HG03159 (cell line): ENCODE measurements at regions not wholly inside any gene's neighbourhood (a gene's known extent, or its start where the extent isn't known, plus 50 kb on each side); places are given as distances from the start of the nearest gene placed in this dataset.

ENCODE experiments used
- ATAC-seq: cut with Tn5 transposase; IDR thresholded peaks from one replicate; pipeline ENCODE4 v1.9.1; 2021; ENCODE audit warnings: mild to moderate bottlenecking, moderate library complexity; ENCODE audit not compliant: unreplicated experiment

DNA sequence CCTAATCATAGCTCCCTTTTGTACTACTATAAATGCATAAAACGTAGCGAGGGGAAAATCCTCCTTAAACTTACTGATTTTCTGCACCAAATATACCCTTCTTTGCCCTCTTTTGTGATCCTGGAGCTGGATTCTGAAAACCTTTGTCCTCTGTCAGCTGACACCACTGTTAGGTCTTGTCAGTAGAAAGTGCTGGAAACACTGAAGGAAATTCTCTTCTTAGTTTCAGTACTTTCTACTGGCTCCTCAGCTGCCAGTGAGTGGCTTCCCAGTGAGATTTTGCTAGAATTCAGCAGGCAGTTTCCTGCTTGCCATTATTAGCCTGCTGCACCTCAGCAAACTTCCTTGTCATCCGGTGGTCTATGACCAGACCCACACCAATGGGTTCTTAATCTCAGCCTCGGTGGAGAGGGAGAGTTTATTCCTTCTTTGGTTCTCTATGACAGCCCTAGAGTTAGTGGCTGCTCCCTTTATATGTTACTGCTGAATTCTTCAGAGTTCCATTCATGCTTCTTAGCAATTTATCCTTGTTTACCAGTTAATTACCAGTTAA lies 476.2 kb downstream of the FSCB start:
- no peak for ATAC-seq

GRCh38 chr14:44029933-44030332 lies 477.1 kb downstream of the FSCB start:
- ATAC-seq: no peak

DNA sequence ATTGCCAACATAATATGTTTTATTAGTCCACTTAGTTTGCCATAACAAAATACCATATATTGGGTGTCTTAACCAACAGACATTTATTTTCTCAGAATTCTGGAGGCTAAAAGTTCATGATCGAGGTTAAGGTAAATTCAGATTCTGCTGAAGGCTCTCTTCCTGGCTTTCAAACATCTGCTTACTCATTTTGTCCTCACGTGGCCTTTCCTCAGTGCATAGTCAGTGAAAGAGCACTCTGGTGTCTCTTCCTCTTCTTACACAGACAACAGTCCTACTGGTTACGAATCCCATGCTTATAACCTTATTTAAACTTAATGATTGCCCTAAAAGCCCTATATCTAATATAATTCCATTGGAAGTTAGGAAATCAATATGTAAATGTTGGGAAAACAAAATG lies 479.7 kb downstream of the FSCB start:
- no peak for ATAC-seq

- no peak for ATAC-seq
Measured at GRCh38 chr14:44010595-44010994, 496.5 kb downstream of the FSCB start.

GRCh38 chr14:44010071-44010470 lies 497.0 kb downstream of the FSCB start:
- no peak for ATAC-seq

- ATAC-seq: no peak
Measured at GRCh38 chr14:44009642-44010041, 497.4 kb downstream of the FSCB start.

DNA sequence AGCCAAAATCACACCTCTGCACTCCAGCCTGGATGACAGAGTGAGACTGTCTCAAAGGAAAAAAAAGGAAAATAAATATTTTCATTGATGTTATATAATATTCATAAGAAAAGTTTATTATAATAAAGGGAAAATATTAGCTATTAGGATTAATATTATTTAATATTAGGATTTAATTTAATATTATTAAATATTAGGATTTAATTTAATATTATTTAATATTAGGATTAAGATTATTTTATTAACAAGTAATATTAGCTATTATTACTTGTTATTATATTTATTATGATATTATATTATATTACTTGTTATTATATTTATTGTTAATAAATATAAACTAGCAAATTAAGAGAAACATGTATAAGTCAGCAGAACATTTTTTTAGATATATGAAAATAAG lies 518.1 kb downstream of the FSCB start:
- no peak for ATAC-seq

DNA sequence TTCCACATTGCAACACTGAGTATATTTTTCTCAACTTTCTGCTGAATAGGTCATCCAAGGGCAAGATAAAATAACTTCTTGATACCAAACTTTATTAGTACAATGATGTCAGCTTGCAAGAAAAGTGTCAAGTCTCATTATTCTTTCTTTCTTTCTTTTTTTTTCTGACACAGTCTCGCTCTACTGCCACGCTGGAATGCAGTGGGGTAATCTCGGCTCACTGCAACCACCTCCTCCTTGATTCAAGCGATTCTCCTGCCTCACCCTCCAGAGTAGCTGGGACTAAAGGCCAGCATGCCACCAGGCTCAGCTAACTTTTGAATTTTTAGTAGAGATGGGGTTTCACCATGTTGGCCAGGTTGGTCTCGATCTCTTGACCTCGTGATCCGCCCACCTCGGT lies 523.4 kb downstream of the FSCB start:
- ATAC-seq: no peak

DNA sequence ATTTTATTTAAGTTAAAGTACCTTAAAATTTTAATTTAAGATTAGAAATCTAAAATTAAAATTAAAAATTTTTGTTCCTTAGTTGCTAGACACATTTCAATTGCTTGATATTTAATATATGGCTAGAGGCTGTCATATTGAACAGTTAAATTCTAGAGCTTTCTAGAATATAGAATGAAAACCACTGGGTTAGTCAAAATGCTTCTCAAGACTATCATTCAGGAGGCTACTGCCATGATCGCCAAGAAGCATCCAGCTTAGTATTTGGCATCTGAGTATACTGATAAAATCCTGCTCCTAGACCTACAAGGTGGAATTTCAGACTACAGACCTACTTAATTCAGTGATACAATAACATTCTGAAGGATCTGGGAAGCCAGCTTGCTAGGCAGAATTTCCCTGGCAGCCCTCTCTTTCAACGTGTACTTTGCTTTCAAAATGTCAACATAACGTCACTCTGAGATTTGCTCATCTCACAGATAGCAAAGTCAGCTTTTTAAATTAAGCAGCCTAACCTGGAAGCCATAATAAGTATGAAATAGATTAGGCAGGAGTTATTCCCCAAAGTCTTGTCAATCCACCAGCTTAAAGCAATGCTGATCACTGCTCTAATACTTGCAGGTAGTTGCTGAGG lies 525.8 kb downstream of the FSCB start:
- ATAC-seq: no peak

DNA sequence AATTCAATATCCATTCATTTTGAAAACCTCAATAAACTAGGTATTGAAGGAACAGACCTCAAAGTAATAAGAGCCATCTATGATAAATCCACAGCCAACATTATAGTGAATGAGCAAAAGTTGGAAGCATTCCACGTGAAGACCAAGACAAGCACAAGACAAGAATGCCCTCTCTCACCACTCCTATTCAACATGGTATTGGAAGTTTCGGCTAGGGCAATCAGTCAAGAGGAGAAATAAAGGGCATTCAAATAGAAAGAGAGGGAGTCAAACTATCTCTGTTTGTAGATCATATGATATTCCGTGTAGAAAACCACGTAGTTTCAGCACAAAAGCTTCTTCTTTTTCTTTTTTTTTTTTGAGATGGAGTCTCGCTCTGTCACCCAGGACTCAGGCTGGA lies 550.3 kb downstream of the FSCB start:
- no peak for ATAC-seq

- no peak for ATAC-seq
Measured at GRCh38 chr14:43949400-43949799, 557.7 kb downstream of the FSCB start.

DNA sequence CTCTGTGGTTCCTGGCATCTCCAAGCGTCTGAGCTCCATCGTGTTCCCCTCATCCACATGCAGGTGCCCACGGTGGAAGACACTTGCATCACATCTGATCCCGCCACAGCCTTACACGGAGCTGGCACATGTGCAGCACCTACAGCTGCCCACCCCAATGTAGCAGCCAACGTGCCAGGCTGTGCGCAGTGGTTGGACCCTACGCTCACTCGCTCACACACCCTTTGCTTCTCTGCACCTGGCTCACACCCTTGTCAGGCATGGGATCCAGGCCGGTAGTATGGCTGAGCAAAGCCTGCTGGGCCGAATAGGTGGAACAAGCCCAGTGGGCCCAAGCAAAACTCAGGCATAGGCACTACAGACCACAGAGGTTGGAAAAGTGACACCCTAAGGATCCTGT lies 567.2 kb downstream of the FSCB start:
- ATAC-seq: no peak

DNA sequence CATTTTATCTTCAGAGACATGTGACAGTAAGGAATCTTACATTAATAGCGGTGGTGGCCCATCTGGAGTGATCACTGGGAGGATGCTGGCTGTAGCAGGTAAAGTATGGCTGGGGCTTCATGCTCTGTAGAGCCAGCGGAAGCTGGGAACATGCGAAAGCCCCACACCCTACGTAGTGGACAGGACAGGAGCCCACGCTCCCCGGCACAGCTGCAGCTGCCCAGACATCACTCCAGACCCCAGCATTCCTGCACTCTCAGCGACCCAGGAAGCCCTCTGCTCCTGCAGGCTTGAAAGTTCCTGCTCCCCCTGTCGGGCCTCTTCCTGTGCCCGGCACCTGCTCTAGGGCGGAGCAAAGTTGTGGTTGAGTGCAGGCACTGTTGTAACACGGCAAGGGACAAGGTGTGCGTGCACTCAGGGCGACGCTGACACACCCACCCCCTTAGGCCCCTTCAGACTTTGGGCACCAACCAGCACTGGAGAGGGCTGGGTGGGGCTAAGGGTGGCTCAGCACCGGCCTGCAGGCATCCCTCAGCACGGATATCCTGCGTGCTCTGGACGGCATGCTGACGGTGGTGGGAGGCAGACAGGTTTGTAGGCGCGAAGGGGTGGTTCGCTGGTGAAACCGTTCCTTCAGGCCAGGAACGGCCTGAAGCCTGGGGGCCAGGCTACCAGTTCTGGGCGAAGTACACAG lies 568.3 kb downstream of the FSCB start:
- no peak for ATAC-seq

- no peak for ATAC-seq
Measured at GRCh38 chr14:43937001-43937400, 570.1 kb downstream of the FSCB start.

DNA sequence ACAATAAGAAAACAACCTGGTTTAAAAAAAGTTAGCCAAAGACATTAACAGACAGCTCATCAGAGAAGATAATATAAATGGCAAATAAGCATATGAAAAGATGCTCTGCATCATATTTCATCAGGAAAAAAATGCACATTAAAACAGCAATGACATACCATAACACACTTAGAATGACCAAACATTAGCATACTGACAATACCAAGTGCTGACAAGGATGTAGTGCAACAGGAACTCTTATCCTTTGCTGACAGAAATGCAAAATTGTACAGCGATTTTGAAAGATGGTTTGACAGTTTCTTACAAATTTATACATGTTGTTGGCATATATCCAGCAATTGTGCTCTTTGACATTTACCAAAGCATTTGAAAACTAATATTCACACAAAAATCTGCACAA lies 573.0 kb downstream of the FSCB start:
- no peak for ATAC-seq

DNA sequence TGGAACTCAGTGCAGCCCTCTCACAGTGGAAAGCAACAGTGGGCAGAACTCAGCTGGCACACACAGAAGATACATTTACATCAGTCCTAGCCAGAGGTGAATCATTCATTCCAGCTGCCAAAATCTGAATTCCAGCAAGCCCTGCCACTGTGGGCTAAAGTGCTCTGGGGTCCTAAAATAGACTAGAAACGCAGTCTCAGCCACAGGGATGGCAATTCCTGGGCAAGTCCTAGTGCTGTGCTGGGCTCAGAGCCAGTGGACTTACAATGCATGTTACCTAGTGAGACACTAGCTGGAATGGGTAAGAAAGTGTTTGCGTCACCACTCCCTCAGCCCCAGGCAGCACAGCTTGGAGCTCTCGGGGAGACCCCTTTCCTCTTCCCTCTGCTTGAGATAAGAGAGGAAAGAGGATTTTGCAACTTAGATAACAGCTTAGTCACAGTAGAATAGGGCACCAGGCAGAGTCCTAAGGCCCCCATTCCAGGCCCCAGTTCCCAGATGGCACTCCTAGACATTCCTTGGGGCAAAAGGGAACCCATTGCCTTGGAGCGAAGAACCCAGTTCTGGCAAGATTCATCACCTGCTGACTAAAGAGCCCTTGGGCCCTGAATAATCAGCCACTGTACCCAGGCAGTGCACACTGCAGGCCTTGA lies 592.9 kb downstream of the FSCB start:
- ATAC-seq: no peak

DNA sequence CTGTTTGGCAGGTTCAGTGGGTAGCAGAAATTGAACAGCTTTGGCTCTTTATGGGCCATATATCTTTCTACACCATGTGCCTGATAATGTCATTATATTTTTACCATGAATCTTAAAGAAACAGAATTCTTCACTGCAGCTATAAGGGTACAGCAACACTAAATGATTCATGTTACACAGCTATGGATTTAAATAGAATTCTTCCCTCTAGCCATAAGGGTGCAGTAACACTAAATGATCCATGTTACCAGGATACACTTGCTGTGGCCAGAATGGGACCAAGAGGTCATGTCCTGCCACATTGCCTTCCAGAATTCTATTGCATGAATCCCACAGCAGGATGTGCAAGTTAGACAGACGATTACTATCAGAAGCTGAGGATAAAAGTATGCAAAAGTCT lies 603.9 kb downstream of the FSCB start:
- no peak for ATAC-seq

GRCh38 chr14:43901911-43902673 lies 605.0 kb downstream of the FSCB start:
- ATAC-seq: no peak

GRCh38 chr14:43900173-43900655 lies 606.9 kb downstream of the FSCB start:
- ATAC-seq: no peak

DNA sequence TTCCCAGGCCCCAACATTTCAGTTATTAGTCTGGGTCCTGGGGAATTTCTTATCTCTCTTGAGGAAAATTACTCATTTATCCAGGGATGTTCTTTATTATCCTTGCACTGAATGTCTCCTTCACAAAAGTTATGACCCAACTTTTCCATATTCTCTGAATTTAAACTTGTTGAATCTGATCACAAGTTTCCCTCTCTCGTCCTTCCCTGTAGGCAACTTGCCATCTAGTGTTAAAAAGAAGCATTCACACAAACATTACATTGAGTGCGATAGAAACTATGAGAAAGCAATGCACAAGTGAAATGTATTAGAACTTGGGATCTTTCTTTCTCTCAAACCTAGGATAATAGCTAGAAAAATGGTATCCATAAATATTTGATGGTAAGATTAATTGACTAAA lies 608.4 kb downstream of the FSCB start:
- ATAC-seq: no peak

- ATAC-seq: no peak
Measured at GRCh38 chr14:43896044-43896443, 611.0 kb downstream of the FSCB start.
